IMR-90 (cell line): ENCODE measurements at regions not wholly inside any gene's neighbourhood (a gene's known extent, or its start where the extent isn't known, plus 50 kb on each side); places are given as distances from the start of the nearest gene placed in this dataset.

Experiments used
- ATAC-seq: fragments of 200-7000 bp; cut with Tn5 transposase; 2 replicates; pipeline ENCODE4 v1.9.1; 2020; ENCODE audit warnings: low read depth, mild to moderate bottlenecking, moderate library complexity
- BruUV-seq: library from RNA; stranded (reverse); fragments of 400-500 nt; replicated peaks from 2 replicates; lab custom pipeline; 2021; lab: Mats Ljungman, UMichigan
- CTCF ChIA-PET: fragments of 300-600 bp; formaldehyde crosslinking; extraction: SDS; loops from one replicate; lab custom pipeline; 2021; ENCODE audit warnings: antibody characterized with exemption; lab: Yijun Ruan, JAX
- POLR2A ChIA-PET: fragments of 300-600 bp; sonication (Branson Sonifier 250); formaldehyde crosslinking; loops from one replicate; lab custom pipeline; 2022; ENCODE audit warnings: antibody characterized with exemption; ENCODE audit not compliant: unreplicated experiment; lab: Charles Lee
- DNase-seq: peaks from one replicate; pipeline ENCODE4 v3.0.0; 2013
- H2AFZ ChIP-seq: replicated peaks from 2 replicates; pipeline ENCODE3; 2013; ENCODE audit warnings: low read length, mild to moderate bottlenecking; ENCODE audit not compliant: poor library complexity
- H2AK5ac ChIP-seq: 2 replicates; pipeline ENCODE4 v1.6.1; 2013; ENCODE audit warnings: low read depth, low read length, inconsistent platforms
- H2AK9ac ChIP-seq: replicated peaks from 2 replicates; pipeline ENCODE3; 2013; ENCODE audit warnings: mild to moderate bottlenecking, low read depth, low read length, moderate library complexity; ENCODE audit not compliant: poor library complexity
- H2BK120ac ChIP-seq: 2 replicates; pipeline ENCODE4 v1.6.1; 2013; ENCODE audit warnings: low read depth, low read length, inconsistent platforms
- H2BK15ac ChIP-seq: 3 replicates; pipeline ENCODE4 v1.6.1; 2013; ENCODE audit warnings: low read depth, low read length, inconsistent platforms
- H2BK20ac ChIP-seq: 2 replicates; pipeline ENCODE4 v1.6.1; 2013; ENCODE audit warnings: low read depth, mild to moderate bottlenecking, inconsistent platforms, low read length, moderate library complexity
- H2BK5ac ChIP-seq: 2 replicates; pipeline ENCODE4 v1.6.1; 2013; ENCODE audit warnings: mild to moderate bottlenecking, low read depth, low read length, inconsistent platforms; ENCODE audit not compliant: poor library complexity, severe bottlenecking
- H3K14ac ChIP-seq: replicated peaks from 2 replicates; pipeline ENCODE4 v1.6.1; 2013; ENCODE audit warnings: low read depth, low read length, inconsistent platforms
- H3K18ac ChIP-seq: 2 replicates; pipeline ENCODE4 v1.6.1; 2013; ENCODE audit warnings: low read depth, low read length, control low read depth
- H3K23ac ChIP-seq: 2 replicates; pipeline ENCODE4 v1.6.1; 2013; ENCODE audit warnings: low read depth, low read length, inconsistent platforms
- H3K27ac ChIP-seq: 2 replicates; pipeline ENCODE4 v1.5.1; 2013; ENCODE audit warnings: mild to moderate bottlenecking, control low read depth, low read length; ENCODE audit not compliant: insufficient read depth
- H3K27me3 ChIP-seq: 2 replicates; pipeline ENCODE4 v1.6.1; 2013; ENCODE audit warnings: low read length; ENCODE audit not compliant: control insufficient read depth, insufficient read depth
- H3K36me3 ChIP-seq: 2 replicates; pipeline ENCODE4 v1.6.1; 2013; ENCODE audit warnings: low read length, mixed read lengths; ENCODE audit not compliant: control insufficient read depth, insufficient read depth
- H3K4ac ChIP-seq: 2 replicates; pipeline ENCODE4 v1.6.1; 2013; ENCODE audit warnings: low read depth, low read length, inconsistent platforms
- H3K4me1 ChIP-seq: 2 replicates; pipeline ENCODE4 v1.6.1; 2013; ENCODE audit warnings: low read length, mixed read lengths; ENCODE audit not compliant: control insufficient read depth, insufficient read depth
- H3K4me2 ChIP-seq: 2 replicates; pipeline ENCODE4 v1.6.1; 2013; ENCODE audit warnings: low read depth, mild to moderate bottlenecking, control low read depth, low read length, moderate library complexity
- H3K4me3 ChIP-seq: 2 replicates; pipeline ENCODE4 v1.5.1; 2013; ENCODE audit warnings: low read depth, mild to moderate bottlenecking, control low read depth, low read length, moderate library complexity; ENCODE audit not compliant: insufficient read depth
- H3K56ac ChIP-seq: 2 replicates; pipeline ENCODE4 v1.6.1; 2013; ENCODE audit warnings: low read length, inconsistent platforms; ENCODE audit not compliant: insufficient read depth; ENCODE audit errors: extremely low read depth
- H3K79me1 ChIP-seq, 2 experiments: 2 replicates each; pipeline ENCODE4 v1.6.1; 2013; ENCODE audit warnings: low read length in 2 of 2, inconsistent platforms in 1 of 2, low read depth in 1 of 2
- H3K9ac ChIP-seq: 2 replicates; pipeline ENCODE4 v1.6.1; 2013; ENCODE audit warnings: low read depth, low read length, control low read depth
- H3K9me1 ChIP-seq: 2 replicates; pipeline ENCODE4 v1.6.1; 2013; ENCODE audit warnings: low read length, inconsistent platforms; ENCODE audit not compliant: insufficient read depth
- H3K9me3 ChIP-seq: 2 replicates; pipeline ENCODE4 v1.6.1; 2013; ENCODE audit warnings: low read length; ENCODE audit not compliant: control insufficient read depth, insufficient read depth
- H4K20me1 ChIP-seq: 2 replicates; pipeline ENCODE4 v1.6.1; 2013; ENCODE audit warnings: low read length, inconsistent platforms; ENCODE audit not compliant: insufficient read depth
- H4K5ac ChIP-seq: 2 replicates; pipeline ENCODE4 v1.6.1; 2013; ENCODE audit warnings: mild to moderate bottlenecking, low read depth, low read length, control low read depth
- H4K8ac ChIP-seq, 2 experiments: 2 replicates each; pipeline ENCODE4 v1.6.1; 2013; ENCODE audit warnings: low read depth in 2 of 2, low read length in 2 of 2, control low read depth in 1 of 2, inconsistent platforms in 1 of 2
- H4K91ac ChIP-seq: 2 replicates; pipeline ENCODE4 v1.6.1; 2013; ENCODE audit warnings: low read depth, low read length, inconsistent platforms; ENCODE audit not compliant: insufficient read depth
- CEBPB ChIP-seq: IDR thresholded peaks from 2 replicates; pipeline ENCODE4 v1.6.1; 2012; ENCODE audit warnings: low read depth, low read length, improper control_type of control experiment
- FOS ChIP-seq: fragments of 150-350 bp; IDR thresholded peaks from 2 replicates; pipeline ENCODE4 v1.6.1; 2016; ENCODE audit warnings: low read depth, low read length
- MXI1 ChIP-seq: IDR thresholded peaks from 2 replicates; pipeline ENCODE4 v1.6.1; 2012; ENCODE audit warnings: low read depth, mild to moderate bottlenecking, low read length, moderate library complexity, borderline replicate concordance
- NFE2L2 ChIP-seq: fragments of 150-350 bp; IDR thresholded peaks from 2 replicates; pipeline ENCODE4 v1.6.1; 2016; ENCODE audit warnings: low read depth, mild to moderate bottlenecking, low read length
- POLR2A ChIP-seq: IDR thresholded peaks from 2 replicates; pipeline ENCODE4 v1.6.1; 2012; ENCODE audit warnings: mild to moderate bottlenecking, low read depth, low read length
- RAD21 ChIP-seq: IDR thresholded peaks from 2 replicates; pipeline ENCODE4 v1.6.1; 2012; ENCODE audit warnings: low read length, improper control_type of control experiment
- RCOR1 ChIP-seq: IDR thresholded peaks from 2 replicates; pipeline ENCODE4 v1.6.1; 2012; ENCODE audit warnings: mild to moderate bottlenecking, low read length, improper control_type of control experiment; ENCODE audit not compliant: insufficient replicate concordance
- RFX5 ChIP-seq: IDR thresholded peaks from 2 replicates; pipeline ENCODE4 v1.8.0; 2012; ENCODE audit warnings: low read depth, mild to moderate bottlenecking, low read length, moderate library complexity
- SMC3 ChIP-seq: fragments of 150-350 bp; IDR thresholded peaks from 2 replicates; pipeline ENCODE4 v1.6.1; 2016; ENCODE audit warnings: low read depth, mild to moderate bottlenecking, antibody characterized with exemption, low read length, moderate library complexity
- USF2 ChIP-seq: fragments of 150-350 bp; IDR thresholded peaks from 2 replicates; pipeline ENCODE4 v1.6.1; 2017; ENCODE audit warnings: mild to moderate bottlenecking, antibody characterized with exemption, low read length, low read depth
- WGBS, 2 experiments: methylation state at CpG; one replicate each; pipeline versions ENCODE4 v1.1.5 to v1.1.7; 2013; ENCODE audit warnings: missing lambda C conversion rate in 2 of 2; ENCODE audit not compliant: insufficient read length in 1 of 2; ENCODE audit errors: extremely low coverage in 2 of 2; 5-methylcytosine and 5-hydroxymethylcytosine counted together
- dilution Hi-C: fragments of 300-500 bp; cut with HindIII; formaldehyde crosslinking; loops from one replicate; pipeline ENCODE4 v1.14.3; 2018; ENCODE audit warnings: low sequenced_read_pairs; ENCODE audit not compliant: unreplicated experiment
- in situ Hi-C: fragments of 300-500 bp; cut with MboI; formaldehyde crosslinking; loops from 3 replicates; pipeline ENCODE4 v1.14.3; 2019; ENCODE audit warnings: low sequenced_read_pairs, inconsistent platforms, mixed read lengths
- intact Hi-C: fragments of 100-400 bp; cut with micrococcal nuclease; formaldehyde crosslinking; loops from 2 replicates; pipeline ENCODE4 v1.10.0; 2022
- TF ChIP-seq, protein P1 (sequence below): conservative IDR thresholded peaks from 2 replicates; pipeline ENCODE4 v1.5.1; 2012; ENCODE audit warnings: mild to moderate bottlenecking, low read depth, low read length, improper control_type of control experiment
- TF ChIP-seq, protein P2 (sequence below): fragments of 150-350 bp; IDR thresholded peaks from 2 replicates; pipeline ENCODE4 v1.6.1; 2016; ENCODE audit warnings: low read depth, mild to moderate bottlenecking, low read length, moderate library complexity, borderline replicate concordance

DNA sequence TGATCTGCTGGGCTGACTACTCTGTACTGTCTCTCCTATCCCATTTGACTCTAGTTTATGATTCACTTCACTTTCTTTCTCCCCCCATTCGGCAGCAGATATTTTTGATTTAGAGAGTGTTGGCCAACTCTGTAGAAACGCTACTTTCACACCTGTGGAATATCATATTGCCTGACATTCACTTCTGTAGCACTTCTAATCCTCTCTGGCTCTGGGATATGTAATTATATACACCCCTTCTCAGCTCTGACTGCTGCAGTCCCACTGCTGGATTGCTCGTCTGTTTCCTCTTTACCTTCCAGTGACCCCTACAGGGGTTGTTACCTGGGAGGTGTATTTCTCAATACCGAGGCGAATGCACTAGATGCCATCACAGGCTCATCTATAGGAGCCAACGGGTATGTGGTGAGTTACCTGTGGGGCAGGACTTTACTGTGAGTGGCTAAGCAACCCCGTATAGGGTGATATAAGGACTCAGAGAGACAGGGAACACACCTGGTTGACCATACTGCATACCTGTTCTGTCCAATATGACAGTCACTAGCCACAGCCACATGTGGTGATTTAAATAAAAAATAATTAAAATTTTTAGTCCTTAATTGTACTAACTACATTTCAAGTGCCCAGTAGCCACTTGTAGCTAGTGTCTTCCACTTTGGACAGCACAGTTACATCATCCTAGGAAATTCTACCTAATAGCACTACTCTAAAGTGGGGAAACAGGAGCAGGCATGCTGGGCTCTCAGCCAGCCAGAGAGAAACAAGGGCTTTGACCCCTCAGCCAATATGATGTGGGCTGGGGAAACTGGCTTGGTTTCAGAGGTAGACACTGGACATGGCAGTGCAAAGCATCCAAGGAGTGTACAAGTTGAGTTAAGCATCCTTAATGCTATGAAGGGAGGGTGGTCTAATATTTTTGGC, 95.0 kb downstream of the C12orf75 start (continued):
- no peak for TF ChIP-seq RCOR1

DNA sequence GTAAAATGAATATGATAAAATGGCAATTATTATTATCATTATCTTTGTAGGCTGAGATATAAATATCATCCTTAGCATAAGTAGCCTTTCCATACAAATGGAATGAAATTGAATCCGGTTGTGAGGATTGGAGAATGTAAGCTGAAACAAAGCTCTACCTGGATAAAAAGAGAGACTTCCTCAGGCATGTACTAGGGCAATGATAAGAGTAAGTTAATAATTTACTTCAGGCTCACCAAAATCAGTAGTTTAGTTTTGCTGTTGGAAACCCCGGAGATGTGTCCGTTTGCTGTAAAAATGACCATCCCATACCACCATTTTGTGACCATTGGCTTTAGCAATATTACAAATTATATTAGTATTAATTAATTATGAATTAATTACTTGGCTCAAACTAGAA, 96.3 kb downstream of the C12orf75 start:
- Histone ChIP-seq H3K4ac (no peak overlapping the region), H3K4me1 (no peaks in the 10 kb centered on the region; the same call in 1 of the 2 replicates), H3K27me3 (no peaks in the 10 kb centered on the region; the same call in 1 of the 2 replicates), H3K4me3 (no peak overlapping the region), H3K23ac (no peak overlapping the region), H4K91ac (no peak overlapping the region), H3K9me3 (no peaks in the 10 kb centered on the region), H4K20me1 (no peaks in the 10 kb centered on the region), H3K9ac (no peak overlapping the region), H2BK5ac (no peak overlapping the region), H3K14ac (no peak overlapping the region), H2AK5ac (no peak overlapping the region), H3K18ac (no peak overlapping the region), H2BK15ac (no peak overlapping the region), H2AK9ac (no peak overlapping the region), H4K8ac (no peak overlapping the region), H4K5ac (no peak overlapping the region), H3K9me1 (no peaks in the 10 kb centered on the region; the same call in 1 of the 2 replicates), H3K27ac (no peak overlapping the region), H2BK20ac (no peak overlapping the region), H3K56ac (no peak overlapping the region), H3K79me1 (no peaks in the 10 kb centered on the region), H2AFZ (no peak overlapping the region), H3K4me2 (no peak overlapping the region), H3K36me3 (no peaks in the 10 kb centered on the region), H2BK120ac (no peak overlapping the region)
- intact Hi-C loops (loop anchor here (10.0 kb wide), 1 partner anchor 928 kb away; the partner anchor contains the start of gene POLR3B), dilution Hi-C loops (no loop called here), in situ Hi-C loops (no loop called here)
- BruUV-seq, result no TSS peak
- ChIA-PET CTCF (no interaction called here), POLR2A (no interaction called here)
- DNase-seq, result no peak
- no peak for ATAC-seq
- WGBS, 2 experiments, result no CpG with 5 or more reads among the region's 3 CpGs
- TF ChIP-seq RAD21 (no peak), RCOR1 (no peak), SMC3 (no peak), FOS (no peak), CEBPB (no peak), NFE2L2 (no peak), POLR2A (no peak), USF2 (no peak), RFX5 (no peak), MXI1 (no peak)
- TF ChIP-seq, protein P1, sequence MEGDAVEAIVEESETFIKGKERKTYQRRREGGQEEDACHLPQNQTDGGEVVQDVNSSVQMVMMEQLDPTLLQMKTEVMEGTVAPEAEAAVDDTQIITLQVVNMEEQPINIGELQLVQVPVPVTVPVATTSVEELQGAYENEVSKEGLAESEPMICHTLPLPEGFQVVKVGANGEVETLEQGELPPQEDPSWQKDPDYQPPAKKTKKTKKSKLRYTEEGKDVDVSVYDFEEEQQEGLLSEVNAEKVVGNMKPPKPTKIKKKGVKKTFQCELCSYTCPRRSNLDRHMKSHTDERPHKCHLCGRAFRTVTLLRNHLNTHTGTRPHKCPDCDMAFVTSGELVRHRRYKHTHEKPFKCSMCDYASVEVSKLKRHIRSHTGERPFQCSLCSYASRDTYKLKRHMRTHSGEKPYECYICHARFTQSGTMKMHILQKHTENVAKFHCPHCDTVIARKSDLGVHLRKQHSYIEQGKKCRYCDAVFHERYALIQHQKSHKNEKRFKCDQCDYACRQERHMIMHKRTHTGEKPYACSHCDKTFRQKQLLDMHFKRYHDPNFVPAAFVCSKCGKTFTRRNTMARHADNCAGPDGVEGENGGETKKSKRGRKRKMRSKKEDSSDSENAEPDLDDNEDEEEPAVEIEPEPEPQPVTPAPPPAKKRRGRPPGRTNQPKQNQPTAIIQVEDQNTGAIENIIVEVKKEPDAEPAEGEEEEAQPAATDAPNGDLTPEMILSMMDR, result no peak
- TF ChIP-seq, protein P2, sequence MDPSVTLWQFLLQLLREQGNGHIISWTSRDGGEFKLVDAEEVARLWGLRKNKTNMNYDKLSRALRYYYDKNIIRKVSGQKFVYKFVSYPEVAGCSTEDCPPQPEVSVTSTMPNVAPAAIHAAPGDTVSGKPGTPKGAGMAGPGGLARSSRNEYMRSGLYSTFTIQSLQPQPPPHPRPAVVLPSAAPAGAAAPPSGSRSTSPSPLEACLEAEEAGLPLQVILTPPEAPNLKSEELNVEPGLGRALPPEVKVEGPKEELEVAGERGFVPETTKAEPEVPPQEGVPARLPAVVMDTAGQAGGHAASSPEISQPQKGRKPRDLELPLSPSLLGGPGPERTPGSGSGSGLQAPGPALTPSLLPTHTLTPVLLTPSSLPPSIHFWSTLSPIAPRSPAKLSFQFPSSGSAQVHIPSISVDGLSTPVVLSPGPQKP, result no peak
